Lung (tissue), 11 donors: ENCODE measurements at regions not wholly inside any gene's neighbourhood (a gene's known extent, or its start where the extent isn't known, plus 50 kb on each side); places are given as distances from the start of the nearest gene placed in this dataset.

Experiments
- ATAC-seq: fragments of 200-7000 bp; cut with Tn5 transposase; one replicate; pipeline ENCODE4 v1.9.1; 2020; ENCODE audit warnings: moderate number of reproducible peaks; ENCODE audit not compliant: insufficient read depth, low FRiP score
- DNase-seq, 3 donors: peaks; one replicate each; pipeline ENCODE4 v3.0.0-alpha.2; 2013 to 2017
- H3K27ac ChIP-seq, 2 donors: one replicate each; pipeline ENCODE4 v1.5.1; 2013; ENCODE audit warnings: mild to moderate bottlenecking in 2 of 2, moderate library complexity in 2 of 2, control low read depth in 1 of 2, inconsistent platforms in 1 of 2, low read depth in 1 of 2, low read length in 1 of 2
- H3K27me3 ChIP-seq, 3 donors: one replicate each; pipeline ENCODE4 v1.5.1; 2013; ENCODE audit warnings: low read length in 2 of 3; ENCODE audit not compliant: control insufficient read depth in 3 of 3, insufficient read depth in 3 of 3
- H3K36me3 ChIP-seq, 4 donors: one replicate each; pipeline ENCODE4 v1.5.1; 2013; ENCODE audit warnings: low read length in 4 of 4, mild to moderate bottlenecking in 1 of 4, moderate library complexity in 1 of 4; ENCODE audit not compliant: control insufficient read depth in 4 of 4, insufficient read depth in 4 of 4
- H3K4me1 ChIP-seq, 5 donors: one replicate each; pipeline ENCODE4 v1.5.1; 2013; ENCODE audit warnings: low read length in 5 of 5, mild to moderate bottlenecking in 2 of 5, moderate library complexity in 1 of 5; ENCODE audit not compliant: control insufficient read depth in 5 of 5, insufficient read depth in 5 of 5
- H3K4me3 ChIP-seq: one replicate; pipeline ENCODE4 v1.5.1; 2013; ENCODE audit warnings: mild to moderate bottlenecking, control low read depth, moderate library complexity
- H3K9ac ChIP-seq, 2 donors: one replicate each; pipeline ENCODE4 v1.5.1; 2013; ENCODE audit warnings: low read length in 2 of 2, control low read depth in 1 of 2; ENCODE audit not compliant: insufficient read depth in 1 of 2
- H3K9me3 ChIP-seq, 4 donors: one replicate each; pipeline ENCODE4 v1.5.1; 2013; ENCODE audit warnings: low read length in 3 of 4, mild to moderate bottlenecking in 1 of 4, moderate library complexity in 1 of 4; ENCODE audit not compliant: control insufficient read depth in 4 of 4, insufficient read depth in 3 of 4
- WGBS, 2 donors: extraction: QIAGEN DNeasy Blood & Tissue Kit; methylation state at CpG; one replicate each; pipeline ENCODE4 v1.1.7; 2013; 5-methylcytosine and 5-hydroxymethylcytosine counted together
- TF ChIP-seq, protein P1 (sequence below): IDR thresholded peaks from 2 replicates; pipeline ENCODE4 v1.5.1; 2012; ENCODE audit warnings: mild to moderate bottlenecking; ENCODE audit errors: control extremely low read depth, extremely low read depth
- donor health status: control.
- donor health status: control.
- donor health status: Bipolar disorder and iron deficiency.
- donor health status: healthy.
- donor health status: DM: yes; HTN: yes; CAD: no.

- DNase-seq (no peak), ATAC-seq (no peak)
- TF ChIP-seq, protein P1, sequence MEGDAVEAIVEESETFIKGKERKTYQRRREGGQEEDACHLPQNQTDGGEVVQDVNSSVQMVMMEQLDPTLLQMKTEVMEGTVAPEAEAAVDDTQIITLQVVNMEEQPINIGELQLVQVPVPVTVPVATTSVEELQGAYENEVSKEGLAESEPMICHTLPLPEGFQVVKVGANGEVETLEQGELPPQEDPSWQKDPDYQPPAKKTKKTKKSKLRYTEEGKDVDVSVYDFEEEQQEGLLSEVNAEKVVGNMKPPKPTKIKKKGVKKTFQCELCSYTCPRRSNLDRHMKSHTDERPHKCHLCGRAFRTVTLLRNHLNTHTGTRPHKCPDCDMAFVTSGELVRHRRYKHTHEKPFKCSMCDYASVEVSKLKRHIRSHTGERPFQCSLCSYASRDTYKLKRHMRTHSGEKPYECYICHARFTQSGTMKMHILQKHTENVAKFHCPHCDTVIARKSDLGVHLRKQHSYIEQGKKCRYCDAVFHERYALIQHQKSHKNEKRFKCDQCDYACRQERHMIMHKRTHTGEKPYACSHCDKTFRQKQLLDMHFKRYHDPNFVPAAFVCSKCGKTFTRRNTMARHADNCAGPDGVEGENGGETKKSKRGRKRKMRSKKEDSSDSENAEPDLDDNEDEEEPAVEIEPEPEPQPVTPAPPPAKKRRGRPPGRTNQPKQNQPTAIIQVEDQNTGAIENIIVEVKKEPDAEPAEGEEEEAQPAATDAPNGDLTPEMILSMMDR: no peak
- Histone ChIP-seq H3K9ac (no peak overlapping the region), H3K27ac (no peak overlapping the region), H3K36me3 (no peaks in the 10 kb centered on the region), H3K27me3 (no peaks in the 10 kb centered on the region), H3K4me1 (no peaks in the 10 kb centered on the region), H3K4me3 (no peak overlapping the region), H3K9me3 (no peaks in the 10 kb centered on the region)
- 29 to 45% methylated on average over 2 of the region's 2 CpGs for WGBS, 2 donors
These were observed 232.7 kb downstream of the RASSF9 start for GRCh38 chr12:85603556-85603955.

GRCh38 chr12:85606455-85606854, 229.8 kb downstream of the RASSF9 start:
- Histone ChIP-seq H3K27ac (no peak overlapping the region), H3K9ac (no peak overlapping the region), H3K4me1 (no peaks in the 10 kb centered on the region), H3K27me3 (no peaks in the 10 kb centered on the region), H3K4me3 (no peak overlapping the region), H3K36me3 (no peaks in the 10 kb centered on the region), H3K9me3 (no peaks in the 10 kb centered on the region)
- DNase-seq: no peak
- WGBS, 2 donors: 48 to 85% methylated on average over 2 of the region's 2 CpGs
- ATAC-seq: no peak
- TF ChIP-seq, protein P1: no peak

DNA sequence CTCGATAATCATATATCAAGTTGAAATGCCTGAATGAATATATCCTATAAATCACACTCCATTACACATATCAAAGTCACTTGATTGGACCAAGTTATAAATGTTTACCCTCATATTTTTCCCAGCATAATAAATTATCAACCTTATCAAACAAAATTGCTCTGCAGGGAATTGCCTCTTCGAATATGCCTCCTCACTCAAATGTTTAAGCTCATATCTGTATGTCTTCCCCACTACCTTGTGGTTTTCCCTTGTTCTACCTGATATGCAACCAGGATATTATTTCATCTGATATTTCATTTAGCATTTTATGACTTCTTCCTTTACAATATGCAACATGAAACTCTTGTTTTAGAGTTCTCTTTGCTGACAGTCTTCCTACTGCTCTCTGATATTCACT, 226.4 kb downstream of the RASSF9 start:
- Histone ChIP-seq H3K9me3 (peaks cover 0 to 5% (median 0%) of the 10 kb centered on the region in 4 donors), H3K4me1 (no peaks in the 10 kb centered on the region), H3K9ac (no peak overlapping the region), H3K36me3 (no peaks in the 10 kb centered on the region), H3K27me3 (no peaks in the 10 kb centered on the region), H3K27ac (no peak overlapping the region), H3K4me3 (no peak overlapping the region)
- DNase-seq (no peak), ATAC-seq (no peak)
- TF ChIP-seq, protein P1: no peak
- WGBS, 2 donors: 71 to 74% methylated on average over 2 of the region's 2 CpGs

- Histone ChIP-seq H3K9me3 (peaks cover 0 to 5% (median 0%) of the 10 kb centered on the region in 4 donors), H3K27ac (no peak overlapping the region), H3K27me3 (no peaks in the 10 kb centered on the region), H3K36me3 (no peaks in the 10 kb centered on the region), H3K9ac (no peak overlapping the region), H3K4me1 (no peaks in the 10 kb centered on the region), H3K4me3 (no peak overlapping the region)
- ATAC-seq: no peak
- TF ChIP-seq, protein P1: no peak
- WGBS, 2 donors: 92 to 94% methylated on average over 4 of the region's 4 CpGs
- DNase-seq: no peak
These were observed 226.0 kb downstream of the RASSF9 start for GRCh38 chr12:85610194-85610593.
